RWPE2 (cell line): ENCODE measurements at regions not wholly inside any gene's neighbourhood (a gene's known extent, or its start where the extent isn't known, plus 50 kb on each side); places are given as distances from the start of the nearest gene placed in this dataset.

ENCODE experiments used
- ATAC-seq: fragments of 200-7000 bp; cut with Tn5 transposase; 3 replicates; pipeline ENCODE4 v1.9.1; 2021; ENCODE audit warnings: low read depth
- DNase-seq: peaks from one replicate; pipeline ENCODE4 v3.0.0-alpha.2; 2020; ENCODE audit warnings: low spot score
- H3K27ac ChIP-seq: fragments of 450-650 bp; 2 replicates; pipeline ENCODE4 v1.5.1; 2017; ENCODE audit warnings: mild to moderate bottlenecking; ENCODE audit not compliant: poor library complexity, severe bottlenecking
- H3K27me3 ChIP-seq: fragments of 250-450 bp; sonication (Bioruptor Pico); 2 replicates; pipeline ENCODE4 v1.5.1; 2021; ENCODE audit warnings: mild to moderate bottlenecking, moderate library complexity; ENCODE audit not compliant: insufficient read depth, poor library complexity, severe bottlenecking
- H3K36me3 ChIP-seq: fragments of 250-450 bp; sonication (Bioruptor Pico); 2 replicates; pipeline ENCODE4 v1.5.1; 2020; ENCODE audit warnings: low read depth, mild to moderate bottlenecking, moderate library complexity
- H3K4me1 ChIP-seq: fragments of 250-450 bp; sonication (Bioruptor Pico); 2 replicates; pipeline ENCODE4 v1.5.1; 2021; ENCODE audit warnings: mild to moderate bottlenecking, moderate library complexity; ENCODE audit not compliant: insufficient read depth, poor library complexity, severe bottlenecking
- H3K4me3 ChIP-seq: fragments of 250-450 bp; sonication (Bioruptor Pico); 2 replicates; pipeline ENCODE4 v1.5.1; 2021; ENCODE audit warnings: mild to moderate bottlenecking, moderate library complexity; ENCODE audit not compliant: severe bottlenecking
- H3K9me3 ChIP-seq: fragments of 250-450 bp; sonication (Bioruptor Pico); 2 replicates; pipeline ENCODE4 v1.5.1; 2021; ENCODE audit warnings: mild to moderate bottlenecking, moderate library complexity; ENCODE audit not compliant: severe bottlenecking
- CTCF ChIP-seq: fragments of 450-650 bp; IDR thresholded peaks from one replicate; pipeline ENCODE4 v1.5.1; 2017; ENCODE audit warnings: mild to moderate bottlenecking, moderate library complexity; ENCODE audit not compliant: poor library complexity, severe bottlenecking

- no peak overlapping the region for H3K4me3 ChIP-seq
- no peaks in the 10 kb centered on the region for H3K27me3 ChIP-seq
- no peak for DNase-seq
- no peak overlapping the region for H3K27ac ChIP-seq
- ATAC-seq: no peak
- TF ChIP-seq CTCF: no peak
- no peaks in the 10 kb centered on the region for H3K9me3 ChIP-seq
- no peaks in the 10 kb centered on the region for H3K4me1 ChIP-seq
- no peaks in the 10 kb centered on the region for H3K36me3 ChIP-seq
Measured at GRCh38 chr2:48138898-48139297, 175.6 kb upstream of the FOXN2 start.

DNA sequence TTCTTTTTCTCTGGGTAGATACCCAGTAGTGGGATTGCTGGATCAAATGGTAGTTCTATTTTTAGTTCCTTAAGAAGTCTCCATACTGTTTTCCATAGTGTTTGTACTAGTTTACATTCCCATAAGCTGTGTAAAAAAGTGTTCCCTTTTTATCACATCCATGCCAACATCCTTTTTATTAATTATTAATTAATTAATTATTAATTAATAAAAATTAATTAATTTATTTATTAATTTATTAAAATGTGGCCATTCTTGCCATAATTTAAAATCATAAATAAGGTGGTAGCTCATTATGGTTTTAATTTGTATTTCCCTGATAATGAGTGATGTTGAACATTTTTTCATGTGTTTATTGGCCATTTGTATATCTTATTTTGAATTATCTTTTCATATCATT, 173.9 kb upstream of the FOXN2 start:
- no peak overlapping the region for H3K4me3 ChIP-seq
- DNase-seq: no peak
- H3K27me3 ChIP-seq: no peaks in the 10 kb centered on the region
- no peak for TF ChIP-seq CTCF
- H3K27ac ChIP-seq: no peak overlapping the region
- H3K36me3 ChIP-seq: no peaks in the 10 kb centered on the region
- ATAC-seq: no peak
- no peaks in the 10 kb centered on the region for H3K4me1 ChIP-seq
- no peaks in the 10 kb centered on the region for H3K9me3 ChIP-seq

GRCh38 chr2:48144777-48145176, 169.7 kb upstream of the FOXN2 start:
- TF ChIP-seq CTCF: no peak
- DNase-seq (no peak), ATAC-seq (no peak)
- Histone ChIP-seq H3K4me3 (no peak overlapping the region), H3K4me1 (peaks cover 7% of the 10 kb centered on the region), H3K27me3 (no peaks in the 10 kb centered on the region), H3K36me3 (no peaks in the 10 kb centered on the region), H3K9me3 (no peaks in the 10 kb centered on the region), H3K27ac (no peak overlapping the region)

DNA sequence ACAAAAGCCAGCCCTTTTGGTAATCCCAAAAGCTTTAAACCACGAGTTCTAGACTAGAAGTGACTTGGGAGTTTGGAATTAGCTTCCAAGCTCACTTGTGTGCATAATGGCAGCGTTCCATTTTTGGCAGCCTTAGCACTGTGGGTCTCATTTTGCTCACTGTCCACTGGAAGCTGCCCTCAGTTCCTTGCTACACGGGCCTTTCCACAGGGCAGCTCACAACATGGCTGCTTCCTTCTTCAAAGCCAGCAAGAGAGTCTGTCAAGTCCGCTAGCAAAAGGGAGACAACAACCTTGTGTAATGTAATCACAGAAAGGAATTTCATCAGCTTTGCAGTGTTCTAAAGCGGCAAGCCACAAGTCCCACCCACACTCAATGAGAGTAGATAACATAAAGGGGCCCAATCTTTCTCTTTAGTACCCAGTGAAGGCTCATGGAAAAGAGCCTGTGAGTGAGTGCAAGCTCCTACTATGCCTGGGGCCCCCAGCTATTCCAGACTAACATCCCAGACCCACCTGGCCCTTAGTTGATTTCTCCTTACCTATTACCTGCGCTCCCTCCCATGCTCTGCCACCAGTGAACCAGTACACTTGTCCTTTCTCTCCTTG, 168.5 kb upstream of the FOXN2 start:
- ATAC-seq (no peak), DNase-seq (no peak)
- Histone ChIP-seq H3K36me3 (no peaks in the 10 kb centered on the region), H3K27ac (no peak overlapping the region), H3K27me3 (no peaks in the 10 kb centered on the region), H3K9me3 (no peaks in the 10 kb centered on the region), H3K4me1 (peaks cover 7% of the 10 kb centered on the region), H3K4me3 (no peak overlapping the region)
- no peak for TF ChIP-seq CTCF

DNA sequence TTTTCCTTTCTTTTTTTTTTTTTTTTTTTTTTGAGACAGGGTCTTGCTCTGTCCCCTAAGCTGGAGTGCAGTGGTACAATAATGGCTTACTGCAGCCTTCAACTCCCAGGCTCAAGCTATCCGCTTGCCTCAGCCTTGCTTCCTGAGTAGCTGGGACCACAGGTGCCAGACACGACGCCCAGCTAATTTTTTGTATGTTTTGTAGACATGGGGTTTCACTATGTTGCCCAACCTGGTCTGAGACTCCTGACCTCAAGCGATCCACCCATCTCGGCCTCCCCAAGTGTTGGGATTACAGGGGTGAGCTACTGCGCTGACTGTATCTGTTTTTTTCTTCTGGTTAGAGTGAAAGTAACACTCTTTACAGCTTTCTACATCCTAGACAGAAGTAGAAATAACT, 167.9 kb upstream of the FOXN2 start:
- TF ChIP-seq CTCF: no peak
- no peaks in the 10 kb centered on the region for H3K9me3 ChIP-seq
- H3K4me3 ChIP-seq: no peak overlapping the region
- no peak for DNase-seq
- no peaks in the 10 kb centered on the region for H3K27me3 ChIP-seq
- no peak overlapping the region for H3K27ac ChIP-seq
- H3K4me1 ChIP-seq: peaks cover 7% of the 10 kb centered on the region
- no peak for ATAC-seq
- no peaks in the 10 kb centered on the region for H3K36me3 ChIP-seq
